ENCODE measurements at regions not wholly inside any gene's neighbourhood (a gene's known extent, or its start where the extent isn't known, plus 50 kb on each side); places are given as distances from the start of the nearest gene placed in this dataset.

DNA sequence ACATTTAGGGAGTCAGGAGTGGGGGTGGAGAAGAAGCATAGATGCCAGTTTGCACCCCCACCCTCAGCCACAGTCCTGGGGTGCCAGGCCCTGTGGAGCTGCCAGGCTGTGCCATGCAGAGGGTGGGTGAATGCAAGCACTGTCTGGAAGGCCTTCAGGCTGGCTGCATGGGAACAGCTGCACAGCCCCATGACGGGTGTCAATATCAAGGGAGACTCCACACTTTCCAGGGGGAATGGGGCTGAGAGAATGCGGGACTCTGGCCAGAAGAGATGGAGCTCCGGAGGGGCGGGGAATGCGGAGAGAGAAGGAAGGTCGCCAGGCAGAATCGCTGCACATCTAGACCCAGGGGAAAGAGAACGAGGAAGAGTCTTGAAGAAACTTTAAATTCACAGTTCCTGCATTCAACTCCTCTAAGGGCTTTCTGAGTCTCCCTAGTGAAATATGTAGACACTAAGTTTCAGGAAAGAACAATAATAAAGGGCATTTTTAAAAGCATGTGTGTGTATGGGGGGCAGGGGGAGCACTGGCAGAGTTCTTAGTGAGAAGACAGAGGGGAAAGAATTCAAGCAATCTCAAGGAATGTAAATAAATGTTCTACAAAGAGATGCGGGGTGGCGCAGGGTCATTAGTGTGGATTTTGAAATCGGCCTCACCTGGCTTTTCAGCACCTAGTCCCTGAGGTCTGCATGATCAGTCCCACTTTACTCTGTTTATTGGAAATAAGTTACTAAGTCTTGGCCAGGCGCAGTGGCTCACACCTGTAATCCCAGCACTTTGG lies 59.1 kb downstream of the BOD1 start:
- no peak for DNase-seq (ENCODE audit: low read depth, low spot score)

DNA sequence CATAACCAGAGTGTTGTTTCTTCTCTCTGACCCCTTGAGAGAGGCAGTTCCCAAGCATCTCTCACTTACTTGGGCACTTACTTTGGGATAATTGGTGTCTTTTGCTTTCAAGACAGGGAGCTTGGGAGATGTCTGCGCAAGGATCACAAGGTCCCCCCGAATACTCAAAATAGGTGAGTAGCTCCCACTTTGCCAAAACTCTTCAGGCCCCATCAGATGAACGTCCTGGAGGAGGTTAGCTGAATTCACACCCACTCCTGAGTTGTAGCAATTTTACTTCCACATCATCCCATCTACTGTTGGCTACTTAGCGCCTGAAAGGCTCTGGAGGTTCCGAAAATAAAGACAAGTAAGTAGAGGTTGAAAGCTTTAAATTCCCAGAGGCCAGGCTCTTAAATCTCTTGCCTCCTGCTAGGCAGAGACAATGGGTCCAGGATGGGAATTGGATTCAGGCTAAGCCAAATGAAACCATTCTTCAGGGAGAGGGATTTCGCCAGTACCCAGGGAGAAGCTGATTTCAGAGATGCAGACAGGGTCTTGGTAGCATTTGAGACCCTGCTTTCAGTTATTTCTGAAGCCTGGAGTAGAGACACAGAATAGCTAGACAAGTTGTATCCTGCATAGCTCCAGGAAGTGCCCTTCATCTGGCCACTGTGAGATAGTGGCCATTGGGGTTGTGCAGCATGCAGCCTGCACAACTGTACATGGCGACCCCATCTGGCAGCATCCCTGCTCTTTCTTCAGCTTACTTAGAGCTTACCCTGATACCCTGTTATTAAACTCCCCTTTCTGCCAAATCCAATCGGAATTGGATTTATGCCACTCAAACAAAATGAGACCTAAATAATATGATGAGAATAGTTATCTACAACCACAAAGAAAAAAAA lies 60.1 kb downstream of the BOD1 start:
- DNase-seq (ENCODE audit: low read depth, low spot score): no peak

DNA sequence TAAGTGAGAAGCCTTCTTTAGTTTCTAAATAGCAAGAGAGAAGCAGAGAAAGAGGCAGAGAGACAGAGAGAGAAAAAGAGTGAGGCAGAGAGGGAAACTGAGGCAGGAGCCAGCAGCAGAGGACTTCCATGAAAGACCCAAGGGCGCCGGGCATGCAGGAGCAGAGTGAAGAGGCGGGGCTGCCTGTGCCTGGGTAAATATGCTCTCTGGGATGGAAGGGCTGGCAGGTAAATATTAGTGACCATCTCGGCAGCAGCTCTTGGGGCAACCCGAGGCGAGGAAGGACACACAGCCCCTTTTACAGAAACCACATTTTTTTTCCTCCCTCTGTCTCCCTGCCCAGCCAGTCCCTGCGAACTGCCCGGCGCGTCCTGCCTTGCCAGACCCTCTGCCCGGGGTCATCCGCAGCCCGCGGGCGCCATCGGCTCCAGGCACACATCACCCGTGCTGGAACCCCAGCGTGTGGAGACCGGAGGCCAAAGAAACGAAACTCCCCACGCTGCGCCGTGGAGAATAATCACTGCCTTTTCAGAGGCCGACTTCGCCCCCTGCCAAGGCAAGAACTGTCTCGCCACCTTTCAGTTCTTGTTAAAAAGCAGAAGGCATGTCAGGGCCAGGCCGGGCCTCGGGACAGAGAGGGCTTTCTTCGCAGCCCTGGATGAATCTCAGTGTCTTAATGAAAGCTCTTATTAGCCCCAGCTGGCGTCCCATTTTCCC lies 61.3 kb downstream of the BOD1 start:
- no peak for DNase-seq (ENCODE audit: low read depth, low spot score)

DNA sequence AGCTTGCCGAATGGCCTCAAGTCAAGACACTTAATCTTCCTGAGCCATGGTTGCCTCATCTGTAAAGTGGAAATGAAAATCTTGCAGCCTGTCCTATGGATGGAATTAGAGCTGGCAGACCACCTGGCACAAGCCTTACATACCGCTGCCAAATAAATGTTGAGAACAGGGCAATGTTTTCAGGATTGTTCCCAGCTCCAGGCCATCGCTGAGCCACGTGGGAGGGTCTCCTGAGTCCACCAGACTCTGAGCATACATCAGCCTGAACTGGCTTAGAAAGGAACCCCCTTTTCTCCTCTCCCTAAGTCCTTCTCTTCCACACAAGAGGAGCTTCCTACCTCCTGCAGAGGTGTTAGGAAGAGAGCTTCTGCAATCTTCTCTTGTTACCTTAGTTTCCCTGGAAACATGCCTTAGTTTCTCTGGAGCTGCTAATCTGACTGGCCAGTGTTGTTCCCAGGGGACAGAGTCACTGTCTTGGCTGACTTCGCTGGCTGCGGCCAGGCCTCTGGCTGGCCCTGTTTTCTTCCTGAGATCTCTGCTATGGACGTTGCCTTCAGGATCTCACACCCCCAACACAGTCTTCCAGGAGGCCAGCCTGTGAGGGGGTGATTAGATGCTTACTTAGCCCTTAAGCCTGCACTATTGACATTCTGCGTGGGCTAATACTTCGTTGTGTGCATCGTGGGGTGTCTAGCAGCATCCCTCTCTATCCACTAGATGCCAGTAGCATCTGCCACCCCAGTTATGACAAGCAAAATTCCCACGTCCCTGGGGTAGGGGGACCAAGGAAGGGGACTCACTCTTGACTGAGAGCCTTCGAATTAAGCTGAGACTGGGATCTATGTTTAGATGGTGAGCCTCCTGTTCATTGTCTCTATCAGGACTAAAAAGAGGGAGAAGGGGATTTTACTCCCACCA lies 62.2 kb downstream of the BOD1 start:
- no peak for DNase-seq (ENCODE audit: low read depth, low spot score)

DNA sequence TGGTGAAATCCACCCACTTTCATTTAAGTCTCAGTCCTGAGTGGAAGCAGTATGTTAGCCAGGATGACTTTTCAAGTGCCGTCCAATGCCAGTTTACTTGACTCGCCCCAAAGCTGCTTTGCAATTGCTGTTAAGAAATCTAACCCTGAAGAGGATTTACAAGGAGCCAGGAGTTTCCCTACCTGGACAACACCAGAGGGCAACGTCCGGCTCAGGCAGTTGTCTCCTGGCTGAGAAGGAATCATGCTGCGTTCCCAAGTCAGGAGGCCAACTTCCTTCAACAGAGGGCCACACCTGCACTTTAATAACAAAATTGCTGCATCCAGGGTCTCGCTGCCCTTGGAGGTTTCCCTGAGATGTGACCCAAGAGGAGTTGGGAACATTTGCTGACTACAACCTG lies 65.8 kb downstream of the BOD1 start:
- DNase-seq (ENCODE audit: low read depth, low spot score): no peak

DNA sequence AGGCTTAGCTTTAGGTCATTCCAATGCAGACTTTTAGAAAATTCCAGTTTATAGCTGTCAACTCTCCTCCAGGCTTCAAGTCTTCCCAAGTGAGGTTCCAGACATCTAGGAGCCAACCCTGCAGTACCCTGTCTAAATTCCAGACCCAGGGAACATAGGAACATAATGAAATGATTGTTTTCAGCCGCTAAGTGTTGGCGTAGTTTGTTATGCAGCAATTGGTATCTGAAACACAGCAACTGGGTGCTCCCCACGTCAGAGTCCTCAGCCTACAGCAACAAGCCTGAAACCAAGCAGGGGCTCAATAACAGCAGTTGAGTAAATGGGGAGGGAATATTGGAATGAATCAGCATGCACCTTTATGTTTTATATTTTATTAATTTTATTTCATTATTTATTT lies 66.8 kb downstream of the BOD1 start:
- DNase-seq (ENCODE audit: low read depth, low spot score): no peak

DNA sequence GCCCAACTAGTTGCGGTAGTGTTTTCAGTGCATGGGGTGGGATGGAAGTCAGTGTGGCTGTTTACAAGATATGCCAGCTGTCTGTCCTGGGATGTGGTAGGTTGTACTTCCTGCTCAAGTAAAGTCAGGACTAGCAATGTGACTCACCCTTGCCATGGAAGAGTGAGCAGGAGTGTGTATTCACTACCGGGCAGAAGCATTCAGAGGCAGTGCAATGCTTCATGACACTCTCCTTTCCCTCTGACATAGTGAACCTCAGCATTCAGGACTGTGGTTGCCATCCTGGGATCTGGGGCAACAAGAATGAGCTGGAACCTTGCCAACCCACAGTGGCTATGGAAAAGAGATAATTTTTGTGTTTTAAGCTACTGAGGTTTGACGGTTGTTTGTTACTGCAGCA lies 68.9 kb downstream of the BOD1 start:
- no peak for DNase-seq (ENCODE audit: low read depth, low spot score)

DNA sequence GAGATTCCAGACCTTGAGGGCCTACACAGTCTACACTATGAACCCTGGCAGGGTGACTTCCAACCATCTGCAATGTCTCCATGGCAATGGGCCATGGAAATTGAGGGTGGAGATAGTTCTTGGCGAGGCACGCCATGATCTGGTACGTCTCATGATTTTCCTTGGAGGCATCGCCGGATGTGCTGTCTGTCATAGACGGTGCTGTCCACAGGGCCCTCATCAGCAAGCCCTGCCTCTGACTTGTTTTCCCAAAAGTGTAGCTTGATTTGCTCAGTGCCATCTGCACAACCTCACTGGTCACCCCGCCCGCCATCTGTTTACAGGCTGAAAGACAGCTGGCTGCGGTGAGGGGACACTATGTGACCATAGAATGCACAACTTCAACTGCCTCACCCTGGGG lies 73.5 kb downstream of the BOD1 start:
- no peak for DNase-seq (ENCODE audit: low read depth, low spot score)

DNA sequence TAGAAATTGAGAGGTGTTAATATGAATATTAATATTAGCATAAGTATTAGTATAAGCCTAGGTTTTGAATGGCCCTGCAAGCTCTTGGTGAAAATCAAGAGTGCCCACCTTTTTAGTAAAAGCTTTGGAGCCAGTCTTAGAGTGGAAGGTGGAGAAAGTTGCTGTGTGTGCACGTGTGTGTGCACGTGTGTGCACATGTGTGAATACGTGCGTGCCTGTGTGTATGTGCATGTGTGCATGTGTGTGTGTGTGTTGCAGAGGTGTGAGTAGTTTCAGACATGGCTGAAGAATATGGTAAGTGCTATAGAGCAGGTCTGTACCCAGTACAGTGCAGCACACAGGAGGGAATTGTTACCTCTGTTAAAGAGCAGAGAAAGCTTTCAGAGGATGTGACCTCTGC lies 74.3 kb downstream of the BOD1 start:
- DNase-seq (ENCODE audit: low read depth, low spot score): no peak

DNA sequence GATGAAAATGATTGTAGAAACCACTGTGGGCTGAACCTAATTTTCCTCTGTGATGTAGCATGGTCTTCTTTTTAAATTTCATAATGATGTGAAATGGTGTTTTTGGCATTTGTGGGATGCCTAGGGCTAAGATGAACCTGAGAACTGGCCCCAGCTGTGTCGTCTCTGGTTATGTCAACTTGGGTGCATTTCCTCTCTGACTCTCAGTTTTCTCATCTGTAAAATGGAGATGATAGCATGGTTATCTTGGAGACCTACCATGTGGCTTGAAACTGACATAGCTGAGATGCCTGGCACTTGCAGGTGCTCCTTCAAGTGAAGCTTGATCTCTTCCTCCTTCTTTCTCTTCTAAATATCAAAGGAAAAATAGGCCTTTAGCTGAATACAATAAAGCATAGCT lies 77.8 kb downstream of the BOD1 start:
- DNase-seq (ENCODE audit: low read depth, low spot score): no peak

DNA sequence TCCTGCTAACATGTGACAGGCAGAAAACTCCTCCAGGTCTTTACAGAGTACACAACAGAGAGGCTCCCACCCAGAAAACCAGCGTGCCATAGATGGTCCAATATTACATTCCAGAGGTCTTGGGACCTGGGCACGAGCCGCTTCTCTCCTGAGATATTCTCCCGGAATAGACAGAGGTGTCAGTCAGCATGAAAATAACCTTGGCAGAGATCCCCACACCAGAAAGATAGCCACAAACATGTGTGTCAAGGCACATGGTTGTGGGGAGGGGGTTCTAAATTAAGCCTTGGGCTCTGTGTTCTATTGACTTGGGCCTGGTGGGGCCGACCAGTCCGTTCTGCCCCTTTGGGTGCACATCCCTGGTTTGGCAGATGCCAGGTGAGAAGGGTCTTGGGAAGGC lies 78.4 kb downstream of the BOD1 start:
- no peak for DNase-seq (ENCODE audit: low read depth, low spot score)

DNA sequence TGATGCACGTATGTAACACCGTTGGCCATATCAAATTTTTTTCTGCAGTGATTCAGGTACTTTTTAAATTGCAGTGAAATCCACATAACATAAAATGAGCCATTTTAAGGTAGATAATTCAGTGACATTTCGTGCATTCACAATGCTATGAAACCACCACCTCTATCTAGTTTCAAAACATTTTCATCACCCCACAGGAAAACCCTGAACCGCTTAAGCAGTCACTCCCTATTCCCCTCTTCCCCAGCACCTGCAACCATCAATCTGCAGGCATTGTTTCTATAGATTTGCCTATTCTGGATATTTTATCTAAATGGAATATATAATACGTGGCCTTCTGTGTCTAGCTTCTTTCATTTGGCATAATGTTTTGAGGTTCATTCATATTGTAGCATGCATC lies 79.2 kb downstream of the BOD1 start:
- no peak for DNase-seq (ENCODE audit: low read depth, low spot score)

DNA sequence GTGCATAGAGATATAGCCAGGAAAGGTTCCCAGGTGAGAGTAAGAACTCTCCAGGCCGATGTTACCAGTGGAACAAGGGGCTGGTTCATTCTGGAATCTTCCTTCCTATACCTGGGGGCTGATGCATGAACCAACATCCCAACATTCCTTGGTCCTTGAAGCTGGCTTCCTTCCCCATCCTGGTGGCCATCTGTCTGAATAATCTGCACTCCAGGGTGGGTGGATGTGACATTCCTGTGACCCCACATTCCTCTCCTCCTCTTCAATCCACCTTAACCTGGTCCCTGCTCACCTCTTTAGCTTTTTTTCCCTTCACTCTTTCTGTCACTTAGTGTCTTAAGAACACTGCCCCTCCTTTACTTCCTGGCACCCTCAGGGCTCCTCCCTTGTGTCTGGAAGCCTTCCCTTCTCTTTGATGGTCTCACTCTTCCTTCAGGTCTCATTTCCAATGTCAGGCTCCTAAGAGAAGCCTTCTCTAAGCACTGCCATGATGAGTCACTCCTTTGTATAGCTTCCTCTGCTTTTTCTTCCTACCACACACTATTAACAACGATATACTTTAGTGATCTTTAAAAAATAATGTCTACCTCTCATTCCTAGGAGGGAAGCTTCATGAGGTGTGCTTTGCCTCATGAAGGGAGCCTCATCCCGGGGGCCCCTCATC lies 80.3 kb downstream of the BOD1 start:
- DNase-seq (ENCODE audit: low read depth, low spot score): no peak

DNA sequence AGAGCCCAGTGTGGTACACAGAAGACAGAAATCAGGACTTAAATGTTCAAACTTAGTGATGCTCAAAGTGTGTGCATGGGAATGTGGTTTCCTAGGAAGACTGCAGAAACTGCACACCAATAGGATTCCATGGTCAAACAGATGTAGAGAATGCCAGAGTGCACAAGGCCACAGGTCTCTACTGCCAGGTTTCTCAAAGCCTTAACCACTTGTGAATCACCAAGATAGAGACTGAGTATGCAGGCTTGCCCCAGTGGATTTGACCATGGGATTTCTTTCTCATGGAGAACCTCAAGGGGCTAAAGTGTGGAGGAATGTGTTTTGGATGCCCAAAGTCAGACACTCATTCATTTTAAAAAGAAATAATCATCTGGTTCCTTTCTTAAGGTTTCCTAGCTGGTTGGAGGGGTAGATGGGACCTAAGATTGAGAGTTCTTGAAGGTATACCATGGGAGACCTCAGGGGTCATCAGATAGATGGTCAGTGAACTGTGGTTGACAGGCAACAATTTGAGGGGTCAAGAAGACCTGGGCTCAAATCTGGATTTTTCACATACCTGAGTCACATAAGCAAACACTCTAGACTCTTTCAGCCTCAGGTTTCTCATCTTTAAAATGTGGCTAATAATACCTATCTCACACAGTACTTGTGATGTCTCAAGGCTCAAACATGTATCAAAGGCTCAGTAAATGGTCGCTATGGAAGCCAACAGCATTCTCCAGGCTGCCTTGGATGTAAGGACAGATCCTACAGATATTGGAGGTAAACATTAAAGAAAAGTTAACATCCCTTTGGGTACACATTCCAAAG lies 81.1 kb downstream of the BOD1 start:
- DNase-seq (ENCODE audit: low read depth, low spot score): no peak

DNA sequence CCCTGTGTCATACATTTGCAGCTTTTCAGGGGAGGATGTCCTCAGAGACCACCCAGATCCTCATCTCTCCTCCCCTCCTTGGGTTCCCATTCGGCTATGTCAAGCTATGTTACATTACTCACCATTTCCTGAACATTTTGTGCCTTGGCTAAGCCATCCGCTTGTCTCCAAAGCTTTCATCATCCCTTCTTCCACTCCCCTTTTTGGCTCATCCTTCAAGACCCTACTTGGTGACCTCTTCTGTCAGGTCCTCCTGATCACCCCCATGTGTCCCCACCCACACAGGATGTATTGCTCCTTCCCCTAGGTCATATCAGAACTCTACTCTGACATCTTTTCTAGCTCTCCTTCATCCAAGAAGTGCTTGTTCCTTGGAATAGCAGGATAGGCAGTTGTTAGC lies 81.8 kb downstream of the BOD1 start:
- no peak for DNase-seq (ENCODE audit: low read depth, low spot score)

DNA sequence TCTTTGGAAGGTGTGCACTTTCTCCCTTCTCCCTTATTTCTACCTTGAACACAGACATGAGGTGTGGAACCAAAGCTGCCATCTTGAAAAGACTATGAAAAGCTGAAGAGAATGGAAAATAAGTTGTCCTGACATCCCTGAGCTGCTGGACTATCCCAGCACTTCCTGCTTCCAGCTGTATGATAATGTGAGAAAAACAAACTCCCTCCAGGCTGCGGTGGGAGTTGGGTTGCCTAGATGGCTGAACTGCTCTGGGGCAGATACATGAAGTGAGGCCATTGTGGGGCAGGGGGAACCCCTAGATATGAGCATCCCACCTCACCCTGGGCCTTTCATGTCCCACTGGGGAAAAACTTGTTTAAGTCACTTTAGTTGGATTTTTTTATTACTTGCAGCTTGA lies 82.4 kb downstream of the BOD1 start:
- DNase-seq (ENCODE audit: low read depth, low spot score): no peak

DNA sequence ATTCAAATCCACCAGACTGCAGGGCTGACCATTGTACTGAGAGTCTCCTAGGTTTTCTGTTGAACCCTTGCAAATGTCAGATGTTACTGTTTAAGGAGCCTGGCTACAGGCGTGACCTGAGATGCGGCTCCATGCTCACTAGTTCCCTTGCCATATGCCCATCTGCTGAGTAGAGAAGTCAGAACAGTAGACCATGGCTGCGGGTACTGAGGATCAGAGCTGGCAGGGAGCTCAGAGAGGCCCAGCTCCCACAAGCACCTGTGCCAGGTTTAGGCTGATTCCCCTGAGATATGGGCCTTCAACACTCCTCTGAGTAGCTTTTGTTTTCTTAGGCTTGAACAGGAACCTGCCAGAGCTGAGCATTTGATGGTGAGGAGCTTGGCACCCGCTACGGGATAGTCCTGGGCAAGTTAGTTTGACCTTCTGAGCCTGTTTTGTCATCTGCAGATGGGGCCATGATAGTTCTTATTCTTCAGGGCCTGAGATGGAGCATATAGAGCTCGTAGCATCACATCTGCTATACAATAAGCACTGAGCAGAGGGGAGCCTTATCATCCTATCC lies 83.7 kb downstream of the BOD1 start:
- DNase-seq (ENCODE audit: low read depth, low spot score): no peak

DNA sequence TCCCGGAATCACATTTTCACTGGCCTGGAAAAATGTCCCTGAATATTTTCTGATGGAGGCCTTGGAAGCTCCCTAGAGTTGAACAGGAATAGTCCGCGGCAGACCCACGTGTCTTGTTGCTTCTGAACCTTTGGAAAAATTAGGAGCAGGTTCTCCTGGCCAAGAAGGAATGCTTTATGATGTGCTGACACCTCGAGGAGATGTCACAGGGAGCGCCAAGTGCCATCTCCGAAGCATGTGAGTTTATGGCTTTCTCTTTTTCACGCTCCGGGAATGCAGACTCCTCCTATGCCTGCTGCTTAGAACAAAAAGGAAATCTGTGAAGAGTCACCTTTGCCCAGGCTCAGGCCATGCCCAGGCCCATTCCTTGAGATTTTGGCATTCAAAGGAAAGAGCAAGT lies 84.6 kb downstream of the BOD1 start:
- no peak for DNase-seq (ENCODE audit: low read depth, low spot score)

DNA sequence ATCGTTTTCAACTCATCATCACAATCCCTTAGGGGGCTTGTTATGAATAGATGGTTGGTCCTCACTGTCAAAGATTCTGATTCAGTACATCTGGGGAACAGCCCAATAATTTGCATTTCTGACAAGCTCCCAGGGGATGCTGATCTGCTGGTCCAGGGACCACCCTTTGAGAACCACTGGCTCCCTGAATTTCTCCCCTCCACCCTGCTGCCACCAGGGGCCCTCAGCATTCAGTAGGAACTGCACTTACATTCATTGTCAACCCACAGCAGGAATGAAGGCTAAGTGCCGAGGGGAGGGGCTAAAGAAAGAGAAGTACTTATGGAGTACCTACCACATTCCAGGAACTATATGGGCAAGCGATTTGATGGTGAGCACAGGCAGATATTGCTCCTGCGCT lies 85.9 kb downstream of the BOD1 start:
- peak; percentile 47 for DNase-seq (ENCODE audit: low read depth, low spot score)

DNA sequence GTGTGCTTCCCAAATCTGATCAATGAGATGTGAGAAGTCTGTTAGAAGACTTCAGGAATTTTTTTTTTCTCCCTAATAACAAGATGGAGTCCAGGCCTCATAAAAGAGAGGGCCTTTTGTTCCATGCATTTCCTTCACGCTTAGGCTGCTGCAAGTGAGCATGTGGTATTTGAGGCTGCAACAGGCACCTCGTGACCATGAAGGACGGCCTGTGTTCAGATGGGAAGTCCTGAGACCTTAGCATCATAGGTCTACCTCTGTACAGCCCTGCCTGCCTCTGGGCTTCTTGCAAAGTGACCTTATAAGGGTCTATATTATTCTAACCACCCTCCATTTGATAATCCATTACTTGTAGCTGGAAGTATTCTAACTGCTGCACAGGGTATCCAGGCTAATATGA lies 86.6 kb downstream of the BOD1 start:
- DNase-seq (ENCODE audit: low read depth, low spot score): no peak
